GM10248 (cell line): ENCODE measurements at regions not wholly inside any gene's neighbourhood (a gene's known extent, or its start where the extent isn't known, plus 50 kb on each side); places are given as distances from the start of the nearest gene placed in this dataset.

Experiments used
- CTCF ChIA-PET: fragments of 300-600 bp; sonication (Branson Sonifier 250); formaldehyde crosslinking; extraction: SDS; loops from one replicate; lab custom pipeline; 2021; ENCODE audit warnings: antibody characterized with exemption; lab: Yijun Ruan, JAX
- POLR2A ChIA-PET: fragments of 350-650 bp; sonication (Branson Sonifier 250); formaldehyde crosslinking; extraction: SDS; loops from one replicate; lab custom pipeline; 2020; ENCODE audit warnings: antibody characterized with exemption; lab: Yijun Ruan, JAX
- DNase-seq: peaks from one replicate; pipeline ENCODE4 v3.0.0; 2012; ENCODE audit errors: extremely low spot score
- CTCF ChIP-seq: IDR thresholded peaks from 2 replicates; pipeline ENCODE4 v1.5.1; 2012; ENCODE audit warnings: mild to moderate bottlenecking, low read depth; ENCODE audit errors: extremely low read depth, missing control alignments, control extremely low read depth

GRCh38 chr12:75606151-75606550, 94.7 kb upstream of the KRR1 start:
- TF ChIP-seq CTCF, result no peak
- DNase-seq, result no peak
- ChIA-PET POLR2A (no interaction called here), CTCF (interaction anchor here (0.8 to 2.0 kb wide), 2 partner anchors 9 to 25 kb away, joined by 7 to 8 read pairs; no protein-coding TSS in a partner anchor)

GRCh38 chr12:75603475-75603874, 92.1 kb upstream of the KRR1 start:
- DNase-seq, result no peak
- no peak for TF ChIP-seq CTCF
- ChIA-PET POLR2A (no interaction called here), CTCF (interaction anchor here (1.6 kb wide), 1 partner anchor 27 kb away, joined by 4 read pairs; no protein-coding TSS in a partner anchor)

- ChIA-PET POLR2A (no interaction called here), CTCF (interaction anchor here (0.8 to 1.1 kb wide), 6 partner anchors 10 to 541 kb away, joined by 3 read pairs; no protein-coding TSS in a partner anchor)
- no peak for TF ChIP-seq CTCF
- DNase-seq, result no peak
Observed at GRCh38 chr12:75602106-75602505, 90.7 kb upstream of the KRR1 start.

GRCh38 chr12:75600146-75600545, 88.7 kb upstream of the KRR1 start:
- ChIA-PET CTCF (interaction anchor here (1.2 kb wide), 1 partner anchor 10 kb away, joined by 3 read pairs; no protein-coding TSS in a partner anchor), POLR2A (no interaction called here)

GRCh38 chr12:75599061-75599460, 87.7 kb upstream of the KRR1 start:
- no peak for TF ChIP-seq CTCF
- POLR2A ChIA-PET, result no interaction called here
- CTCF ChIA-PET, result no interaction called here
- no peak for DNase-seq

More at GRCh38 chr12:75600146-75600545, 88.7 kb upstream of the KRR1 start:
- no peak for TF ChIP-seq CTCF
- DNase-seq, result no peak

- POLR2A ChIA-PET, result no interaction called here
Observed at GRCh38 chr12:75596406-75596805, 85.0 kb upstream of the KRR1 start.

More at GRCh38 chr12:75596406-75596805, 85.0 kb upstream of the KRR1 start:
- no peak for DNase-seq
- TF ChIP-seq CTCF, result no peak
- CTCF ChIA-PET, result interaction anchor here (2.4 to 3.8 kb wide), 2 partner anchors 10 to 11 kb away, joined by 7 to 18 read pairs; no protein-coding TSS in a partner anchor
